ENCODE measurements at regions not wholly inside any gene's neighbourhood (a gene's known extent, or its start where the extent isn't known, plus 50 kb on each side); places are given as distances from the start of the nearest gene placed in this dataset.
A peak's percentile ranks its signal among the peaks of the same experiment; 100 is the strongest.

DNA sequence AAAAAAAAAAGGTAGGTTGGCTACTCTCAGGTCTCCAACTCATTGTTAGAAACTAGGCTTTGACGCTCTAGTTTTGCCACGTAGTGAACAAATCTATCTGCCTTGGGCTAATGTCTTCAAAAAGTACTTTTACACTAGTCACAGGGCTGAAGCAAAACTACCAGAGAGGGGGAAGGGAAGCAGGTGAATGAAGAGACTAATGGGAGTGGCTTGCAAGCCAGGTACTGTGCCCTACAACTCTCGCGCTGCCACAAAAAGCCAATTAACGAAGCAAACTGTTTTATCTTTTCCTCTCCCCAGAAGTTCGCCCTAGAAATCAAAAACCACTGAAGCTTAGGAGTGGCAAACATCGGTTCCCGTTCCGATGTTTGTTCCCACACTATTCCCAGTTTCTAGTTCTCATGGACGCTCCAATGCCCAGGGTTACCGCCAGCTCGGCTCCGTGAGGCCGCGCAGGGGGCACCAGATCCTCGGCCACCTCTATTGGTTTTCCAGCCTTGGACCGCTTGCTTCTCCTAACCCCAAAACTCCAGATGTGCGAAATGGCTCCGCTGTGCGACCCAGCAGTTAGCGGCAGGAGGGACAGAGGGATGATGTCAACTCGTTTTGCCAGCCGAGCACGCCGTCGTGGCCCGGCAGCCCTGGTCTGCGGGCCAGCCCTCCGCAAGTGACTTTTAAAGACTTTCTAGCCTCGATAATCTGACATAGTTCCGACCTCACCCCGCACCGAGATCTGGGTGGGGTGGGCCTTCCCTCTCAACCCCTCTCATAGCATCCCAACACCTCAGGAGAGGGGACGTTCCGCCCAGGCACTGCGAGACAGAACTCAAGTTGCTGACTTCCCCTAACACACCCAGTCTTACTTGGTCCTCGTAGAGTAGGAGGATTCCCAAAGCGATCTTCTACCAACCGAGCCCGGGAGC lies 242.1 kb downstream of the KDM5D start:
- intact Hi-C loops (cut with micrococcal nuclease): no loop called here
- H3K27ac Mint-ChIP-seq: no peak overlapping the region
- peaks cover 8% of the 10 kb centered on the region for H3K27me3 Mint-ChIP-seq
- no peaks in the 10 kb centered on the region for H4K20me1 ChIP-seq (ENCODE audit: control insufficient read depth, insufficient read depth, low read length, poor library complexity, severe bottlenecking)
- CTCF ChIA-PET: no interaction called here
- no peaks in the 10 kb centered on the region for H3K79me2 ChIP-seq (ENCODE audit: control insufficient read depth, insufficient read depth, low read length)
- no peaks in the 10 kb centered on the region for H3K36me3 ChIP-seq (replicated peaks in 1 of 2; ENCODE audit: control extremely low read depth in 1 of 2, control insufficient read depth in 1 of 2, extremely low read depth in 1 of 2, insufficient read depth in 2 of 2, low read length in 1 of 2)
- peak overlapping the region; percentile 86 for H3K4me3 Mint-ChIP-seq
- WGBS (ENCODE audit: insufficient coverage): 33% methylated on average over 16 of the region's 40 CpGs
- no peaks in the 10 kb centered on the region for H3K4me1 ChIP-seq (ENCODE audit: control insufficient read depth in 2 of 2, insufficient read depth in 2 of 2, low read length in 2 of 2)
- no peak overlapping the region for H2AFZ ChIP-seq (ENCODE audit: insufficient read depth, low read depth, low read length, poor library complexity, severe bottlenecking)
- no peaks in the 10 kb centered on the region for H3K27me3 ChIP-seq (replicated peaks in 1 of 4; ENCODE audit: control extremely low read depth in 1 of 4, control insufficient read depth in 3 of 4, insufficient read depth in 4 of 4, low read length in 3 of 4)
- POLR2A ChIA-PET: no interaction called here
- H3K27ac ChIP-seq (ENCODE audit: low read length in 2 of 2): no peak overlapping the region
- no peaks in the 10 kb centered on the region for H3K9me3 Mint-ChIP-seq (ENCODE audit: insufficient read depth)
- ATAC-seq (ENCODE audit: low read depth): no peak
- TF ChIP-seq, protein P1, sequence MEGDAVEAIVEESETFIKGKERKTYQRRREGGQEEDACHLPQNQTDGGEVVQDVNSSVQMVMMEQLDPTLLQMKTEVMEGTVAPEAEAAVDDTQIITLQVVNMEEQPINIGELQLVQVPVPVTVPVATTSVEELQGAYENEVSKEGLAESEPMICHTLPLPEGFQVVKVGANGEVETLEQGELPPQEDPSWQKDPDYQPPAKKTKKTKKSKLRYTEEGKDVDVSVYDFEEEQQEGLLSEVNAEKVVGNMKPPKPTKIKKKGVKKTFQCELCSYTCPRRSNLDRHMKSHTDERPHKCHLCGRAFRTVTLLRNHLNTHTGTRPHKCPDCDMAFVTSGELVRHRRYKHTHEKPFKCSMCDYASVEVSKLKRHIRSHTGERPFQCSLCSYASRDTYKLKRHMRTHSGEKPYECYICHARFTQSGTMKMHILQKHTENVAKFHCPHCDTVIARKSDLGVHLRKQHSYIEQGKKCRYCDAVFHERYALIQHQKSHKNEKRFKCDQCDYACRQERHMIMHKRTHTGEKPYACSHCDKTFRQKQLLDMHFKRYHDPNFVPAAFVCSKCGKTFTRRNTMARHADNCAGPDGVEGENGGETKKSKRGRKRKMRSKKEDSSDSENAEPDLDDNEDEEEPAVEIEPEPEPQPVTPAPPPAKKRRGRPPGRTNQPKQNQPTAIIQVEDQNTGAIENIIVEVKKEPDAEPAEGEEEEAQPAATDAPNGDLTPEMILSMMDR (IDR thresholded peaks at IDR 0.05): no peak
- no peak for TF ChIP-seq EZH2 (IDR thresholded peaks at IDR 0.05; ENCODE audit: borderline replicate concordance, insufficient read depth, low read depth, low read length, poor library complexity, severe bottlenecking)
- no peak overlapping the region for H3K4me2 ChIP-seq (replicated peaks; ENCODE audit: low read depth, low read length, poor library complexity, severe bottlenecking)
- peak; percentile 7 for DNase-seq
- H3K4me3 ChIP-seq (ENCODE audit: control extremely low read depth in 1 of 5, extremely low read depth in 1 of 5, insufficient read depth in 1 of 5, low read depth in 2 of 5, low read length in 4 of 5): peak overlapping the region in 1 of 5 experiments; percentile 31
- no peak overlapping the region for H3K9ac ChIP-seq (ENCODE audit: low read length)
- peaks cover 13% of the 10 kb centered on the region for H3K4me1 Mint-ChIP-seq
- peaks cover 0 to 3% (median 0%) of the 10 kb centered on the region in 3 donors for H3K9me3 ChIP-seq (ENCODE audit: control extremely low read depth in 1 of 3, control insufficient read depth in 2 of 3, insufficient read depth in 1 of 3, low read length in 2 of 3)

DNA sequence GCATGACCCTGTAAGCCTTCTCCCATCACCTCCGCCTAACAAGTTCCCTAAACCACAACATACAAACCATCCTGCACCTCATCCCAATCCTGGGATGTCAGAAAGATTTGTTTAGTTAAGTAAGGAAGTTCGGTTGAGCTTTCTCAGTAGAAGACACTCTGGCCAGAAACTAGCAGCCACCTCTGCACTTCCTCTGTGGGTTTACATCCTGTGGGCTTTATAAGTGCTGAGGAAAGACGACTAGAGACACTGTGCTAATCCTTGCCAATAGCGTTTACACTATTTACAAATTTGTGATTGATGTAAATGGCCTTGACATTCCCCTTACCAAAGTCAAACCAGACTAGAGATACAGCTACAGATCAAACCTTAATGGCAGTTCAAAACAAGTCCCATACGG lies 246.0 kb downstream of the KDM5D start:
- no peak for TF ChIP-seq EZH2 (IDR thresholded peaks at IDR 0.05; ENCODE audit: borderline replicate concordance, insufficient read depth, low read depth, low read length, poor library complexity, severe bottlenecking)
- TF ChIP-seq, protein P1 (IDR thresholded peaks at IDR 0.05): no peak
- Mint-ChIP-seq H3K27ac (no peak overlapping the region), H3K4me1 (peaks cover 13% of the 10 kb centered on the region), H3K9me3 (ENCODE audit: insufficient read depth) (no peaks in the 10 kb centered on the region), H3K27me3 (peaks cover 8% of the 10 kb centered on the region), H3K4me3 (no peak overlapping the region)
- no peak overlapping the region for H3K4me3 ChIP-seq (ENCODE audit: control extremely low read depth in 1 of 5, extremely low read depth in 1 of 5, insufficient read depth in 1 of 5, low read depth in 2 of 5, low read length in 4 of 5)
- peaks cover 0 to 3% (median 0%) of the 10 kb centered on the region in 3 donors for H3K9me3 ChIP-seq (ENCODE audit: control extremely low read depth in 1 of 3, control insufficient read depth in 2 of 3, insufficient read depth in 1 of 3, low read length in 2 of 3)
- CTCF ChIA-PET: no interaction called here
- no peak overlapping the region for H3K27ac ChIP-seq (ENCODE audit: low read length in 2 of 2)
- ATAC-seq (ENCODE audit: low read depth) (no peak), DNase-seq (no peak)
- 80% methylated on average over 1 of the region's 5 CpGs for WGBS (ENCODE audit: insufficient coverage)
- no peak overlapping the region for H3K4me2 ChIP-seq (replicated peaks; ENCODE audit: low read depth, low read length, poor library complexity, severe bottlenecking)
- H3K4me1 ChIP-seq (ENCODE audit: control insufficient read depth in 2 of 2, insufficient read depth in 2 of 2, low read length in 2 of 2): no peaks in the 10 kb centered on the region
- H4K20me1 ChIP-seq (ENCODE audit: control insufficient read depth, insufficient read depth, low read length, poor library complexity, severe bottlenecking): no peaks in the 10 kb centered on the region
- H3K27me3 ChIP-seq (replicated peaks in 1 of 4; ENCODE audit: control extremely low read depth in 1 of 4, control insufficient read depth in 3 of 4, insufficient read depth in 4 of 4, low read length in 3 of 4): no peaks in the 10 kb centered on the region
- no peak overlapping the region for H3K9ac ChIP-seq (ENCODE audit: low read length)
- H3K79me2 ChIP-seq (ENCODE audit: control insufficient read depth, insufficient read depth, low read length): no peaks in the 10 kb centered on the region
- H2AFZ ChIP-seq (ENCODE audit: insufficient read depth, low read depth, low read length, poor library complexity, severe bottlenecking): no peak overlapping the region
- POLR2A ChIA-PET: no interaction called here
- intact Hi-C loops (cut with micrococcal nuclease): no loop called here
- no peaks in the 10 kb centered on the region for H3K36me3 ChIP-seq (replicated peaks in 1 of 2; ENCODE audit: control extremely low read depth in 1 of 2, control insufficient read depth in 1 of 2, extremely low read depth in 1 of 2, insufficient read depth in 2 of 2, low read length in 1 of 2)
